ENCODE measurements at regions not wholly inside any gene's neighbourhood (a gene's known extent, or its start where the extent isn't known, plus 50 kb on each side); places are given as distances from the start of the nearest gene placed in this dataset.

DNA sequence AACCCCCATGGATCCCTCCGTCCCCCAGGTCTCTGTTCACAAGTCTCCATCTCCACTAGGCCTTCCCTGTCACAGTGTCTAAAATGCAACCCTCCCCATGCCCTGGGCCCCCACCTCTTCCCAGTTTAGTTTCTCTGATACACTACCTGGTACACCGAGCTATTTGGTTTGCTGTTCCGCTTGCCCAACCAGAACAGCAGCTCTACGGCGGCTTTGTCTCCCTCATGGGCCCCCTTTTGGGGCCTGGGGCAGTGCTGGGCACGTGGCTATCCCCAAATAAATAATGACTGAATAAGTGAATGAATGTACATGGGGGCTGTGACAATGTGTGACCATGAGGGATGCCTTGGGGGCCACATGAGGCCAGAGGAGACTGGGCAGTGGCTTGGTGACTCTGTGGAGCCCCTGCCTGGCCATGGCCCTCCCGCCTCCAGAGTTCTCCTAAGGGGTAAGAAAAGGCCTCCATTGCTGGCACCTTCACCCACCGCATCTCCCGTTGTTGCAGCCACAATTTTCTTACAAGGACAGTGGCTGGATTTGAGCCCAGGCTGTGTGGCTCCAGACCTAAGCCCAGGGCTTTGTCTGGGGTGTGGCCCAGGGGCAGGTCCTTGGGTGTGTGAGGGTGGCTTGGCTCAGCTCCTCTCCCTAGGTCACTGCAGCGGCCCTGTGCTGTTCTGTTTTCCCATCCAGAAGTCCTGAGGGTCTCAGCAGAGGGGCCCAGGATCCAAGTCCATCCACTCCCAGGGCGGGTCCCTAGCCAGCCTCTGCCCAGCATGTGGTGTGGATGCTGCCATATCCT, 408.5 kb upstream of the SULF2 start:
- Mint-ChIP-seq H3K4me3 (no peak overlapping the region), H3K27me3 (ENCODE audit: low read depth in 3 of 3) (peaks cover 4 to 11% (median 5%) of the 10 kb centered on the region in 3 donors), H3K4me1 (no peaks in the 10 kb centered on the region), H3K27ac (no peak overlapping the region), H3K36me3 (no peaks in the 10 kb centered on the region), H3K9me3 (peaks cover 0 to 6% (median 2%) of the 10 kb centered on the region in 7 donors)
- intact Hi-C loops (cut with micrococcal nuclease), result no loop called here
- no peaks in the 10 kb centered on the region for H4K20me1 ChIP-seq (ENCODE audit: insufficient read depth, low read length)
- DNase-seq, result no peak
- no peak overlapping the region for H3K4me2 ChIP-seq (replicated peaks; ENCODE audit: extremely low read depth, low read length, poor library complexity, severe bottlenecking)
- no peaks in the 10 kb centered on the region for H3K79me2 ChIP-seq (ENCODE audit: insufficient read depth, low read length)
- H3K4me1 ChIP-seq (ENCODE audit: control insufficient read depth in 1 of 2, insufficient read depth in 2 of 2, low read length in 2 of 2), result no peaks in the 10 kb centered on the region
- H3K4me3 ChIP-seq (replicated peaks in 1 of 3; ENCODE audit: low read depth in 2 of 3, low read length in 3 of 3), result no peak overlapping the region
- no peaks in the 10 kb centered on the region for H3K9me3 ChIP-seq (replicated peaks in 1 of 2; ENCODE audit: control insufficient read depth in 1 of 2, insufficient read depth in 1 of 2, low read length in 2 of 2)
- TF ChIP-seq, protein P1, sequence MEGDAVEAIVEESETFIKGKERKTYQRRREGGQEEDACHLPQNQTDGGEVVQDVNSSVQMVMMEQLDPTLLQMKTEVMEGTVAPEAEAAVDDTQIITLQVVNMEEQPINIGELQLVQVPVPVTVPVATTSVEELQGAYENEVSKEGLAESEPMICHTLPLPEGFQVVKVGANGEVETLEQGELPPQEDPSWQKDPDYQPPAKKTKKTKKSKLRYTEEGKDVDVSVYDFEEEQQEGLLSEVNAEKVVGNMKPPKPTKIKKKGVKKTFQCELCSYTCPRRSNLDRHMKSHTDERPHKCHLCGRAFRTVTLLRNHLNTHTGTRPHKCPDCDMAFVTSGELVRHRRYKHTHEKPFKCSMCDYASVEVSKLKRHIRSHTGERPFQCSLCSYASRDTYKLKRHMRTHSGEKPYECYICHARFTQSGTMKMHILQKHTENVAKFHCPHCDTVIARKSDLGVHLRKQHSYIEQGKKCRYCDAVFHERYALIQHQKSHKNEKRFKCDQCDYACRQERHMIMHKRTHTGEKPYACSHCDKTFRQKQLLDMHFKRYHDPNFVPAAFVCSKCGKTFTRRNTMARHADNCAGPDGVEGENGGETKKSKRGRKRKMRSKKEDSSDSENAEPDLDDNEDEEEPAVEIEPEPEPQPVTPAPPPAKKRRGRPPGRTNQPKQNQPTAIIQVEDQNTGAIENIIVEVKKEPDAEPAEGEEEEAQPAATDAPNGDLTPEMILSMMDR (IDR thresholded peaks at IDR 0.05), result no peak
- no peaks in the 10 kb centered on the region for H3K27me3 ChIP-seq (ENCODE audit: control insufficient read depth in 2 of 2, insufficient read depth in 2 of 2, low read length in 2 of 2)
- no peaks in the 10 kb centered on the region for H3K36me3 ChIP-seq (replicated peaks in 1 of 2; ENCODE audit: control insufficient read depth in 1 of 2, insufficient read depth in 2 of 2, low read length in 2 of 2)
- H2AFZ ChIP-seq (ENCODE audit: insufficient read depth, low read depth, low read length, poor library complexity, severe bottlenecking), result no peak overlapping the region
- H3K9ac ChIP-seq (ENCODE audit: insufficient read depth, low read length, poor library complexity, severe bottlenecking), result no peak overlapping the region
- 92% methylated on average over 5 of the region's 11 CpGs for WGBS (ENCODE audit: insufficient coverage)
- no peak overlapping the region for H3K27ac ChIP-seq (ENCODE audit: low read depth in 1 of 2, low read length in 2 of 2)

DNA sequence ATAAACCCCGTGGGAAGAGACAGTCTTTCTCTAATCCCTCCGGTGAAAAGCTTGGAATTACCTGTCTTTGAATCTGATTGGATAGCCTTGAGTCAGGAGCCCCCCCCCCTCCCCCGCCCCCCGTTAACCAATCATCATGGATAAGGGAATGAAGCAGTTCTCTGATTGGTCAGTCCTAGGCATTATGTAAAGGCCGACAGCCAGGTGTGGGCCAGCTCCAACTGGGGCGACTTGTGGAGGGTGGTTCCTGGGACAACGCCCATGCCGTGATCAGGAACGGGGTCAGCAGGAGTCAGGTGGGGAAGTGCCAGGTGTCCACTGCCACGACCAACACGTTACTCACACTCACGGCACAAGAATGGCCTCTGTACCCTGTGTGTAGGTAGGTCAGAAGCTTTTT, 406.8 kb upstream of the SULF2 start:
- Mint-ChIP-seq H3K4me1 (no peaks in the 10 kb centered on the region), H3K27ac (no peak overlapping the region), H3K4me3 (no peak overlapping the region), H3K9me3 (peaks cover 0 to 8% (median 4%) of the 10 kb centered on the region in 7 donors), H3K36me3 (no peaks in the 10 kb centered on the region), H3K27me3 (ENCODE audit: low read depth in 3 of 3) (peaks cover 4 to 8% (median 7%) of the 10 kb centered on the region in 3 donors)
- Histone ChIP-seq H3K36me3 (replicated peaks in 1 of 2; ENCODE audit: control insufficient read depth in 1 of 2, insufficient read depth in 2 of 2, low read length in 2 of 2) (no peaks in the 10 kb centered on the region), H3K9me3 (replicated peaks in 1 of 2; ENCODE audit: control insufficient read depth in 1 of 2, insufficient read depth in 1 of 2, low read length in 2 of 2) (no peaks in the 10 kb centered on the region), H3K9ac (ENCODE audit: insufficient read depth, low read length, poor library complexity, severe bottlenecking) (no peak overlapping the region), H3K27ac (ENCODE audit: low read depth in 1 of 2, low read length in 2 of 2) (no peak overlapping the region), H3K4me1 (ENCODE audit: control insufficient read depth in 1 of 2, insufficient read depth in 2 of 2, low read length in 2 of 2) (no peaks in the 10 kb centered on the region), H3K79me2 (ENCODE audit: insufficient read depth, low read length) (no peaks in the 10 kb centered on the region), H3K27me3 (ENCODE audit: control insufficient read depth in 2 of 2, insufficient read depth in 2 of 2, low read length in 2 of 2) (no peaks in the 10 kb centered on the region), H4K20me1 (ENCODE audit: insufficient read depth, low read length) (no peaks in the 10 kb centered on the region), H3K4me2 (replicated peaks; ENCODE audit: extremely low read depth, low read length, poor library complexity, severe bottlenecking) (no peak overlapping the region), H3K4me3 (replicated peaks in 1 of 3; ENCODE audit: low read depth in 2 of 3, low read length in 3 of 3) (no peak overlapping the region), H2AFZ (ENCODE audit: insufficient read depth, low read depth, low read length, poor library complexity, severe bottlenecking) (no peak overlapping the region)
- intact Hi-C loops (cut with micrococcal nuclease), result no loop called here
- 89% methylated on average over 5 of the region's 12 CpGs for WGBS (ENCODE audit: insufficient coverage)
- no peak for DNase-seq
- TF ChIP-seq, protein P1 (IDR thresholded peaks at IDR 0.05), result no peak

Data from CD14-positive monocyte (primary cell).